H9 (cell line): ENCODE measurements at regions not wholly inside any gene's neighbourhood (a gene's known extent, or its start where the extent isn't known, plus 50 kb on each side); places are given as distances from the start of the nearest gene placed in this dataset.

Experiments used
- DNase-seq: peaks from one replicate; pipeline ENCODE4 v3.0.0-alpha.2; 2017
- H2AFZ ChIP-seq: one replicate; pipeline ENCODE4 v1.6.1; 2013; ENCODE audit warnings: mild to moderate bottlenecking, low read length, control low read depth, moderate library complexity
- H2AK5ac ChIP-seq: 2 replicates; pipeline ENCODE4 v1.6.1; 2013; ENCODE audit warnings: low read length, control low read depth, mixed read lengths; ENCODE audit not compliant: insufficient read length
- H2BK120ac ChIP-seq: one replicate; pipeline ENCODE4 v1.6.1; 2013; ENCODE audit warnings: low read depth, mild to moderate bottlenecking, low read length, control low read depth, inconsistent platforms; ENCODE audit not compliant: poor library complexity, severe bottlenecking
- H2BK12ac ChIP-seq: 2 replicates; pipeline ENCODE4 v1.6.1; 2013; ENCODE audit warnings: low read length, control low read depth, mixed read lengths, low read depth; ENCODE audit not compliant: insufficient read length
- H2BK15ac ChIP-seq: 2 replicates; pipeline ENCODE4 v1.6.1; 2013; ENCODE audit warnings: low read depth, low read length, control low read depth
- H2BK20ac ChIP-seq: one replicate; pipeline ENCODE4 v1.6.1; 2013; ENCODE audit warnings: low read depth, mild to moderate bottlenecking, low read length, control low read depth, inconsistent platforms; ENCODE audit not compliant: poor library complexity, severe bottlenecking
- H2BK5ac ChIP-seq: 2 replicates; pipeline ENCODE4 v1.6.1; 2013; ENCODE audit warnings: low read length, control low read depth, mixed read lengths; ENCODE audit not compliant: insufficient read length
- H3K14ac ChIP-seq: 2 replicates; pipeline ENCODE4 v1.6.1; 2013; ENCODE audit warnings: low read length, control low read depth; ENCODE audit not compliant: insufficient read depth
- H3K18ac ChIP-seq: 2 replicates; pipeline ENCODE4 v1.6.1; 2013; ENCODE audit warnings: low read depth, mild to moderate bottlenecking, mixed read lengths, low read length, control low read depth; ENCODE audit not compliant: insufficient read length
- H3K23ac ChIP-seq: 2 replicates; pipeline ENCODE4 v1.6.1; 2013; ENCODE audit warnings: low read length, control low read depth, mixed read lengths, low read depth; ENCODE audit not compliant: insufficient read length
- H3K23me2 ChIP-seq: 2 replicates; pipeline ENCODE4 v1.6.1; 2013; ENCODE audit warnings: low read depth, mild to moderate bottlenecking, mixed read lengths, low read length, control low read depth; ENCODE audit not compliant: insufficient read length, poor library complexity, severe bottlenecking
- H3K27ac ChIP-seq: 2 replicates; pipeline ENCODE4 v1.5.1; 2013; ENCODE audit warnings: low read length, control low read depth, mixed read lengths, low read depth; ENCODE audit not compliant: insufficient read length
- H3K27me3 ChIP-seq: 2 replicates; pipeline ENCODE4 v1.6.1; 2013; ENCODE audit warnings: low read length, control low read depth, inconsistent platforms; ENCODE audit not compliant: insufficient read depth
- H3K4ac ChIP-seq: 2 replicates; pipeline ENCODE4 v1.6.1; 2013; ENCODE audit warnings: low read depth, mild to moderate bottlenecking, control low read depth, inconsistent platforms, low read length, moderate library complexity
- H3K4me1 ChIP-seq: 2 replicates; pipeline ENCODE4 v1.6.1; 2013; ENCODE audit warnings: low read length, control low read depth, inconsistent platforms; ENCODE audit not compliant: insufficient read depth
- H3K4me2 ChIP-seq: 2 replicates; pipeline ENCODE4 v1.6.1; 2013; ENCODE audit warnings: low read length, control low read depth, mixed read lengths; ENCODE audit not compliant: insufficient read length, insufficient read depth
- H3K56ac ChIP-seq: 2 replicates; pipeline ENCODE4 v1.6.1; 2013; ENCODE audit warnings: low read depth, mild to moderate bottlenecking, mixed read lengths, low read length, control low read depth; ENCODE audit not compliant: insufficient read length
- H3K79me1 ChIP-seq: 2 replicates; pipeline ENCODE4 v1.6.1; 2013; ENCODE audit warnings: low read depth, mild to moderate bottlenecking, moderate library complexity, low read length, control low read depth, inconsistent platforms; ENCODE audit not compliant: insufficient read depth, poor library complexity, severe bottlenecking
- H3K79me2 ChIP-seq: 2 replicates; pipeline ENCODE4 v1.6.1; 2013; ENCODE audit warnings: low read length, control low read depth, inconsistent platforms; ENCODE audit not compliant: insufficient read depth
- H3K9ac ChIP-seq: 2 replicates; pipeline ENCODE4 v1.6.1; 2013; ENCODE audit warnings: low read length, control low read depth, mixed read lengths; ENCODE audit not compliant: insufficient read length; ENCODE audit errors: extremely low read depth
- H3K9me3 ChIP-seq: one replicate; pipeline ENCODE4 v1.6.1; 2013; ENCODE audit warnings: low read depth, low read length, inconsistent platforms; ENCODE audit not compliant: control insufficient read depth
- H3T11ph ChIP-seq: one replicate; pipeline ENCODE4 v1.6.1; 2013; ENCODE audit warnings: mild to moderate bottlenecking, low read length, control low read depth, inconsistent platforms
- H4K20me1 ChIP-seq: one replicate; pipeline ENCODE4 v1.6.1; 2013; ENCODE audit not compliant: control insufficient read depth, insufficient read length, insufficient read depth
- H4K5ac ChIP-seq: 2 replicates; pipeline ENCODE4 v1.6.1; 2013; ENCODE audit warnings: low read depth, mild to moderate bottlenecking, mixed read lengths, low read length, control low read depth; ENCODE audit not compliant: insufficient read length
- H4K8ac ChIP-seq: replicated peaks from 2 replicates; pipeline ENCODE4 v1.6.1; 2013; ENCODE audit warnings: low read length, control low read depth, mixed read lengths, low read depth; ENCODE audit not compliant: insufficient read length
- H4K91ac ChIP-seq: 2 replicates; pipeline ENCODE4 v1.6.1; 2013; ENCODE audit warnings: low read depth, mild to moderate bottlenecking, moderate library complexity, mixed read lengths, low read length, control low read depth; ENCODE audit not compliant: insufficient read length
- H3K27ac Mint-ChIP-seq, 3 experiments: 2 replicates in 2 of 3; 3 replicates in 1 of 3; pipeline ENCODE4 v1.8.0; 2020 to 2021; ENCODE audit warnings: mixed read lengths in 3 of 3, mild to moderate bottlenecking in 1 of 3, moderate library complexity in 1 of 3
- H3K27me3 Mint-ChIP-seq: 2 replicates; pipeline ENCODE4 v1.8.0; 2021; ENCODE audit warnings: low read depth, mild to moderate bottlenecking, moderate library complexity, mixed read lengths
- H3K36me3 Mint-ChIP-seq, 3 experiments: 2 replicates in 2 of 3; 3 replicates in 1 of 3; pipeline ENCODE4 v1.8.0; 2020 to 2021; ENCODE audit warnings: low read depth in 3 of 3, mixed read lengths in 3 of 3; ENCODE audit not compliant: insufficient read depth in 1 of 3
- H3K4me1 Mint-ChIP-seq, 2 experiments: 2 replicates each; pipeline ENCODE4 v1.8.0; 2020; ENCODE audit warnings: mixed read lengths in 2 of 2
- H3K4me3 Mint-ChIP-seq, 2 experiments: 2 replicates in 1 of 2; 3 replicates in 1 of 2; pipeline ENCODE4 v1.8.0; 2020 to 2021; ENCODE audit warnings: mild to moderate bottlenecking in 2 of 2, mixed read lengths in 2 of 2, moderate library complexity in 1 of 2
- H3K9me3 Mint-ChIP-seq, 2 experiments: 2 replicates in 1 of 2; 3 replicates in 1 of 2; pipeline ENCODE4 v1.8.0; 2020; ENCODE audit warnings: mild to moderate bottlenecking in 2 of 2, mixed read lengths in 2 of 2, moderate library complexity in 1 of 2
- CTCF ChIP-seq: fragments of 200-600 bp; sonication (generic); conservative IDR thresholded peaks from 3 replicates; pipeline ENCODE4 v1.8.0; 2021; ENCODE audit warnings: antibody characterized with exemption, mild to moderate bottlenecking
- WGBS: extraction: QIAGEN DNeasy Blood & Tissue Kit; methylation state at CpG from one replicate; pipeline ENCODE4 v1.1.7; 2013; ENCODE audit warnings: missing lambda C conversion rate, low lambda C conversion rate, mixed read lengths; ENCODE audit not compliant: insufficient read length; ENCODE audit errors: extremely low coverage; 5-methylcytosine and 5-hydroxymethylcytosine counted together

GRCh38 chrX:40471965-40472648, 108.7 kb upstream of the ATP6AP2 start:
- Mint-ChIP-seq H3K27me3 (peaks cover 6% of the 10 kb centered on the region), H3K36me3 (peaks cover 0 to 3% (median 2%) of the 10 kb centered on the region in 3 experiments; a peak in 5 of 7 replicates), H3K9me3 (peaks cover 61 to 67% of the 10 kb centered on the region in 2 experiments), H3K4me3 (no peak overlapping the region; a peak in 2 of 5 replicates), H3K27ac (peak overlapping the region in 1 of 3 experiments; percentile 29; a peak in 1 of 7 replicates), H3K4me1 (peaks cover 35 to 49% of the 10 kb centered on the region in 2 experiments)
- Histone ChIP-seq H2AFZ (no peak overlapping the region), H2AK5ac (no peak overlapping the region), H2BK120ac (no peak overlapping the region), H3K27me3 (no peaks in the 10 kb centered on the region), H3K79me1 (no peaks in the 10 kb centered on the region), H3K23me2 (no peaks in the 10 kb centered on the region), H3K9ac (no peak overlapping the region), H2BK20ac (no peak overlapping the region), H4K5ac (no peak overlapping the region), H3K4me2 (no peak overlapping the region), H3K4ac (no peak overlapping the region), H3K27ac (no peak overlapping the region), H3K23ac (no peak overlapping the region), H3K18ac (no peak overlapping the region), H2BK5ac (no peak overlapping the region), H3K79me2 (no peaks in the 10 kb centered on the region), H3K4me1 (peaks cover 24% of the 10 kb centered on the region; the same call in 1 of the 2 replicates), H4K20me1 (no peaks in the 10 kb centered on the region), H2BK12ac (no peak overlapping the region), H3K9me3 (no peaks in the 10 kb centered on the region), H2BK15ac (no peak overlapping the region), H4K8ac (no peak overlapping the region), H4K91ac (no peak overlapping the region), H3T11ph (no peak overlapping the region), H3K56ac (no peak overlapping the region), H3K14ac (no peak overlapping the region; the same call in 1 of the 2 replicates)
- WGBS = no CpG with 5 or more reads among the region's 16 CpGs
- TF ChIP-seq CTCF = 0 out of 3 replicates have a peak, but pooled peaks have one; percentile 32
- peak; percentile 72 for DNase-seq
